ENCODE measurements at regions not wholly inside any gene's neighbourhood (a gene's known extent, or its start where the extent isn't known, plus 50 kb on each side); places are given as distances from the start of the nearest gene placed in this dataset.

- Histone ChIP-seq H3K27me3 (ENCODE audit: insufficient read depth, low read length) (peaks cover 19% of the 10 kb centered on the region), H3K9me3 (ENCODE audit: insufficient read depth, low read depth, low read length) (no peaks in the 10 kb centered on the region), H4K20me1 (ENCODE audit: insufficient read depth, low read length) (no peaks in the 10 kb centered on the region), H3K9ac (ENCODE audit: low read length) (no peak overlapping the region), H2AFZ (ENCODE audit: low read depth, low read length) (no peak overlapping the region), H3K27ac (ENCODE audit: low read depth, low read length) (no peak overlapping the region), H3K79me2 (ENCODE audit: insufficient read depth, low read length) (no peaks in the 10 kb centered on the region), H3K4me3 (ENCODE audit: insufficient read depth, low read depth, low read length) (no peak overlapping the region), H3K4me2 (ENCODE audit: low read length) (no peak overlapping the region), H3K36me3 (ENCODE audit: insufficient read depth, low read length) (no peaks in the 10 kb centered on the region), H3K4me1 (ENCODE audit: insufficient read depth, low read length) (peaks cover 7% of the 10 kb centered on the region)
- DNase-seq (ENCODE audit: low read depth), result no peak
- H3K27ac Mint-ChIP-seq (ENCODE audit: unreplicated experiment), result no peak overlapping the region
- no peaks in the 10 kb centered on the region for H3K36me3 Mint-ChIP-seq (ENCODE audit: low read depth, unreplicated experiment)
- no peak overlapping the region for H3K4me3 Mint-ChIP-seq (ENCODE audit: unreplicated experiment)
- TF ChIP-seq EZH2 (IDR thresholded peaks at IDR 0.05; ENCODE audit: insufficient read depth, low read length) (no peak), CTCF (IDR thresholded peaks at IDR 0.05; ENCODE audit: insufficient read depth, low read depth, low read length) (no peak)
- FAIRE-seq, result no peak
- H3K4me1 Mint-ChIP-seq (ENCODE audit: low read depth, unreplicated experiment), result peaks cover 7% of the 10 kb centered on the region
- H3K9me3 Mint-ChIP-seq (ENCODE audit: unreplicated experiment), result peaks cover 3% of the 10 kb centered on the region
- H3K27me3 Mint-ChIP-seq (ENCODE audit: low read depth, unreplicated experiment), result peaks cover 35% of the 10 kb centered on the region
Observed at GRCh38 chr11:19651653-19652052, 61.0 kb upstream of the NAV2 start.

- Mint-ChIP-seq H3K4me1 (ENCODE audit: low read depth, unreplicated experiment) (peaks cover 8% of the 10 kb centered on the region), H3K4me3 (ENCODE audit: unreplicated experiment) (no peak overlapping the region), H3K27ac (ENCODE audit: unreplicated experiment) (no peak overlapping the region), H3K36me3 (ENCODE audit: low read depth, unreplicated experiment) (no peaks in the 10 kb centered on the region), H3K9me3 (ENCODE audit: unreplicated experiment) (peaks cover 3% of the 10 kb centered on the region), H3K27me3 (ENCODE audit: low read depth, unreplicated experiment) (peaks cover 35% of the 10 kb centered on the region)
- Histone ChIP-seq H3K9me3 (ENCODE audit: insufficient read depth, low read depth, low read length) (no peaks in the 10 kb centered on the region), H3K4me1 (ENCODE audit: insufficient read depth, low read length) (peaks cover 7% of the 10 kb centered on the region), H3K27ac (ENCODE audit: low read depth, low read length) (no peak overlapping the region), H4K20me1 (ENCODE audit: insufficient read depth, low read length) (no peaks in the 10 kb centered on the region), H3K27me3 (ENCODE audit: insufficient read depth, low read length) (peaks cover 19% of the 10 kb centered on the region), H3K79me2 (ENCODE audit: insufficient read depth, low read length) (no peaks in the 10 kb centered on the region), H3K4me3 (ENCODE audit: insufficient read depth, low read depth, low read length) (no peak overlapping the region), H3K9ac (ENCODE audit: low read length) (no peak overlapping the region), H3K36me3 (ENCODE audit: insufficient read depth, low read length) (no peaks in the 10 kb centered on the region), H2AFZ (ENCODE audit: low read depth, low read length) (no peak overlapping the region), H3K4me2 (ENCODE audit: low read length) (no peak overlapping the region)
- FAIRE-seq (no peak), DNase-seq (ENCODE audit: low read depth) (no peak)
- TF ChIP-seq EZH2 (IDR thresholded peaks at IDR 0.05; ENCODE audit: insufficient read depth, low read length), result no peak
- no peak for TF ChIP-seq CTCF (IDR thresholded peaks at IDR 0.05; ENCODE audit: insufficient read depth, low read depth, low read length)
Observed at GRCh38 chr11:19651028-19651427, 61.6 kb upstream of the NAV2 start.

- Histone ChIP-seq H3K9ac (ENCODE audit: low read length) (no peak overlapping the region), H3K9me3 (ENCODE audit: insufficient read depth, low read depth, low read length) (no peaks in the 10 kb centered on the region), H3K36me3 (ENCODE audit: insufficient read depth, low read length) (no peaks in the 10 kb centered on the region), H3K4me2 (ENCODE audit: low read length) (no peak overlapping the region), H3K27ac (ENCODE audit: low read depth, low read length) (no peak overlapping the region), H2AFZ (ENCODE audit: low read depth, low read length) (no peak overlapping the region), H3K79me2 (ENCODE audit: insufficient read depth, low read length) (no peaks in the 10 kb centered on the region), H4K20me1 (ENCODE audit: insufficient read depth, low read length) (no peaks in the 10 kb centered on the region), H3K27me3 (ENCODE audit: insufficient read depth, low read length) (peaks cover 19% of the 10 kb centered on the region), H3K4me1 (ENCODE audit: insufficient read depth, low read length) (peaks cover 7% of the 10 kb centered on the region), H3K4me3 (ENCODE audit: insufficient read depth, low read depth, low read length) (no peak overlapping the region)
- no peak overlapping the region for H3K27ac Mint-ChIP-seq (ENCODE audit: unreplicated experiment)
- H3K4me1 Mint-ChIP-seq (ENCODE audit: low read depth, unreplicated experiment), result peaks cover 8% of the 10 kb centered on the region
- peaks cover 35% of the 10 kb centered on the region for H3K27me3 Mint-ChIP-seq (ENCODE audit: low read depth, unreplicated experiment)
- H3K9me3 Mint-ChIP-seq (ENCODE audit: unreplicated experiment), result peaks cover 3% of the 10 kb centered on the region
- no peak overlapping the region for H3K4me3 Mint-ChIP-seq (ENCODE audit: unreplicated experiment)
- no peak for TF ChIP-seq CTCF (IDR thresholded peaks at IDR 0.05; ENCODE audit: insufficient read depth, low read depth, low read length)
- no peak for TF ChIP-seq EZH2 (IDR thresholded peaks at IDR 0.05; ENCODE audit: insufficient read depth, low read length)
- no peaks in the 10 kb centered on the region for H3K36me3 Mint-ChIP-seq (ENCODE audit: low read depth, unreplicated experiment)
- FAIRE-seq (no peak), DNase-seq (ENCODE audit: low read depth) (no peak)
Observed at GRCh38 chr11:19650467-19650866, 62.2 kb upstream of the NAV2 start.
